ENCODE measurements at regions not wholly inside any gene's neighbourhood (a gene's known extent, or its start where the extent isn't known, plus 50 kb on each side); places are given as distances from the start of the nearest gene placed in this dataset.
A peak's percentile ranks its signal among the peaks of the same experiment; 100 is the strongest.

- peak in 3 of 6 donors; percentile 43 to 88 (median 76) for DNase-seq (ENCODE audit: low read depth in 4 of 6, low spot score in 6 of 6)
- no peaks in the 10 kb centered on the region for H3K27me3 ChIP-seq (ENCODE audit: control insufficient read depth, insufficient read depth, low read length)
- WGBS (ENCODE audit: insufficient coverage) = 13% methylated on average over 7 of the region's 11 CpGs
- H3K27ac ChIP-seq (ENCODE audit: low read depth, low read length) = no peak overlapping the region
- H3K4me3 ChIP-seq (ENCODE audit: low read depth, low read length) = peak overlapping the region; percentile 14
- H3K4me1 ChIP-seq (ENCODE audit: control insufficient read depth, insufficient read depth, low read length) = peaks cover 8% of the 10 kb centered on the region
- no peaks in the 10 kb centered on the region for H3K36me3 ChIP-seq (ENCODE audit: control insufficient read depth, insufficient read depth, low read length)
- no peaks in the 10 kb centered on the region for H3K9me3 ChIP-seq (ENCODE audit: control insufficient read depth, insufficient read depth, low read length)
Measured at GRCh38 chr6:21309807-21310221, 283.7 kb upstream of the SOX4 start.

GRCh38 chr6:21310568-21311140, 282.9 kb upstream of the SOX4 start:
- WGBS (ENCODE audit: insufficient coverage) = 68% methylated on average over 9 of the region's 13 CpGs
- no peaks in the 10 kb centered on the region for H3K36me3 ChIP-seq (ENCODE audit: control insufficient read depth, insufficient read depth, low read length)
- H3K27me3 ChIP-seq (ENCODE audit: control insufficient read depth, insufficient read depth, low read length) = no peaks in the 10 kb centered on the region
- H3K4me3 ChIP-seq (ENCODE audit: low read depth, low read length) = no peak overlapping the region
- H3K9me3 ChIP-seq (ENCODE audit: control insufficient read depth, insufficient read depth, low read length) = no peaks in the 10 kb centered on the region
- H3K27ac ChIP-seq (ENCODE audit: low read depth, low read length) = no peak overlapping the region
- peak in 1 of 6 donors; percentile 53 for DNase-seq (ENCODE audit: low read depth in 4 of 6, low spot score in 6 of 6)
- peaks cover 8% of the 10 kb centered on the region for H3K4me1 ChIP-seq (ENCODE audit: control insufficient read depth, insufficient read depth, low read length)

GRCh38 chr6:21312118-21312517, 281.4 kb upstream of the SOX4 start:
- H3K27me3 ChIP-seq (ENCODE audit: control insufficient read depth, insufficient read depth, low read length) = no peaks in the 10 kb centered on the region
- no peak overlapping the region for H3K4me3 ChIP-seq (ENCODE audit: low read depth, low read length)
- 95% methylated on average over 4 of the region's 4 CpGs for WGBS (ENCODE audit: insufficient coverage)
- H3K27ac ChIP-seq (ENCODE audit: low read depth, low read length) = no peak overlapping the region
- no peaks in the 10 kb centered on the region for H3K9me3 ChIP-seq (ENCODE audit: control insufficient read depth, insufficient read depth, low read length)
- H3K4me1 ChIP-seq (ENCODE audit: control insufficient read depth, insufficient read depth, low read length) = peaks cover 8% of the 10 kb centered on the region
- no peak for DNase-seq (ENCODE audit: low read depth in 4 of 6, low spot score in 6 of 6)
- H3K36me3 ChIP-seq (ENCODE audit: control insufficient read depth, insufficient read depth, low read length) = no peaks in the 10 kb centered on the region

- no peaks in the 10 kb centered on the region for H3K27me3 ChIP-seq (ENCODE audit: control insufficient read depth, insufficient read depth, low read length)
- H3K4me3 ChIP-seq (ENCODE audit: low read depth, low read length) = no peak overlapping the region
- H3K27ac ChIP-seq (ENCODE audit: low read depth, low read length) = no peak overlapping the region
- H3K36me3 ChIP-seq (ENCODE audit: control insufficient read depth, insufficient read depth, low read length) = no peaks in the 10 kb centered on the region
- peaks cover 3% of the 10 kb centered on the region for H3K4me1 ChIP-seq (ENCODE audit: control insufficient read depth, insufficient read depth, low read length)
- DNase-seq (ENCODE audit: low read depth in 4 of 6, low spot score in 6 of 6) = no peak
- H3K9me3 ChIP-seq (ENCODE audit: control insufficient read depth, insufficient read depth, low read length) = no peaks in the 10 kb centered on the region
- WGBS (ENCODE audit: insufficient coverage) = 59% methylated on average over 9 of the region's 12 CpGs
Measured at GRCh38 chr6:21317642-21318041, 275.9 kb upstream of the SOX4 start.

- WGBS (ENCODE audit: insufficient coverage) = 25% methylated on average over 6 of the region's 6 CpGs
- no peaks in the 10 kb centered on the region for H3K36me3 ChIP-seq (ENCODE audit: control insufficient read depth, insufficient read depth, low read length)
- H3K27me3 ChIP-seq (ENCODE audit: control insufficient read depth, insufficient read depth, low read length) = no peaks in the 10 kb centered on the region
- H3K9me3 ChIP-seq (ENCODE audit: control insufficient read depth, insufficient read depth, low read length) = no peaks in the 10 kb centered on the region
- H3K4me1 ChIP-seq (ENCODE audit: control insufficient read depth, insufficient read depth, low read length) = no peaks in the 10 kb centered on the region
- H3K27ac ChIP-seq (ENCODE audit: low read depth, low read length) = no peak overlapping the region
- DNase-seq (ENCODE audit: low read depth in 4 of 6, low spot score in 6 of 6) = no peak
- no peak overlapping the region for H3K4me3 ChIP-seq (ENCODE audit: low read depth, low read length)
Measured at GRCh38 chr6:21321076-21321475, 272.5 kb upstream of the SOX4 start.

- H3K36me3 ChIP-seq (ENCODE audit: control insufficient read depth, insufficient read depth, low read length) = no peaks in the 10 kb centered on the region
- H3K9me3 ChIP-seq (ENCODE audit: control insufficient read depth, insufficient read depth, low read length) = no peaks in the 10 kb centered on the region
- H3K4me3 ChIP-seq (ENCODE audit: low read depth, low read length) = no peak overlapping the region
- no peak for DNase-seq (ENCODE audit: low read depth in 4 of 6, low spot score in 6 of 6)
- no peaks in the 10 kb centered on the region for H3K27me3 ChIP-seq (ENCODE audit: control insufficient read depth, insufficient read depth, low read length)
- no peak overlapping the region for H3K27ac ChIP-seq (ENCODE audit: low read depth, low read length)
- no peaks in the 10 kb centered on the region for H3K4me1 ChIP-seq (ENCODE audit: control insufficient read depth, insufficient read depth, low read length)
- WGBS (ENCODE audit: insufficient coverage) = no CpG with 5 or more reads among the region's 2 CpGs
Measured at GRCh38 chr6:21321531-21321930, 272.0 kb upstream of the SOX4 start.

GRCh38 chr6:21323577-21323976, 270.0 kb upstream of the SOX4 start:
- Histone ChIP-seq H3K9me3 (ENCODE audit: control insufficient read depth, insufficient read depth, low read length) (no peaks in the 10 kb centered on the region), H3K36me3 (ENCODE audit: control insufficient read depth, insufficient read depth, low read length) (no peaks in the 10 kb centered on the region), H3K27ac (ENCODE audit: low read depth, low read length) (no peak overlapping the region), H3K27me3 (ENCODE audit: control insufficient read depth, insufficient read depth, low read length) (no peaks in the 10 kb centered on the region), H3K4me1 (ENCODE audit: control insufficient read depth, insufficient read depth, low read length) (no peaks in the 10 kb centered on the region), H3K4me3 (ENCODE audit: low read depth, low read length) (no peak overlapping the region)
- 77% methylated on average over 10 of the region's 14 CpGs for WGBS (ENCODE audit: insufficient coverage)
- DNase-seq (ENCODE audit: low read depth in 4 of 6, low spot score in 6 of 6) = no peak

GRCh38 chr6:21325201-21325856, 268.2 kb upstream of the SOX4 start:
- Histone ChIP-seq H3K27me3 (ENCODE audit: control insufficient read depth, insufficient read depth, low read length) (no peaks in the 10 kb centered on the region), H3K27ac (ENCODE audit: low read depth, low read length) (no peak overlapping the region)
- WGBS (ENCODE audit: insufficient coverage) = 86% methylated on average over 2 of the region's 6 CpGs

GRCh38 chr6:21327326-21328112, 266.0 kb upstream of the SOX4 start:
- WGBS (ENCODE audit: insufficient coverage) = 80% methylated on average over 2 of the region's 9 CpGs
- Histone ChIP-seq H3K9me3 (ENCODE audit: control insufficient read depth, insufficient read depth, low read length) (no peaks in the 10 kb centered on the region), H3K36me3 (ENCODE audit: control insufficient read depth, insufficient read depth, low read length) (no peaks in the 10 kb centered on the region), H3K4me3 (ENCODE audit: low read depth, low read length) (no peak overlapping the region), H3K4me1 (ENCODE audit: control insufficient read depth, insufficient read depth, low read length) (peaks cover 6% of the 10 kb centered on the region), H3K27me3 (ENCODE audit: control insufficient read depth, insufficient read depth, low read length) (no peaks in the 10 kb centered on the region), H3K27ac (ENCODE audit: low read depth, low read length) (no peak overlapping the region)
- peak in 1 of 6 donors; percentile 30 for DNase-seq (ENCODE audit: low read depth in 4 of 6, low spot score in 6 of 6)

More at GRCh38 chr6:21325201-21325856, 268.2 kb upstream of the SOX4 start:
- Histone ChIP-seq H3K4me3 (ENCODE audit: low read depth, low read length) (no peak overlapping the region), H3K4me1 (ENCODE audit: control insufficient read depth, insufficient read depth, low read length) (no peaks in the 10 kb centered on the region), H3K36me3 (ENCODE audit: control insufficient read depth, insufficient read depth, low read length) (no peaks in the 10 kb centered on the region), H3K9me3 (ENCODE audit: control insufficient read depth, insufficient read depth, low read length) (no peaks in the 10 kb centered on the region)
- peak in 1 of 6 donors; percentile 56 for DNase-seq (ENCODE audit: low read depth in 4 of 6, low spot score in 6 of 6)

Data from spinal cord (tissue), 9 donors.